Neuronal stem cell (in vitro differentiated cells): ENCODE measurements at regions not wholly inside any gene's neighbourhood (a gene's known extent, or its start where the extent isn't known, plus 50 kb on each side); places are given as distances from the start of the nearest gene placed in this dataset.

Experiments
- DNase-seq: peaks from one replicate; pipeline ENCODE4 v3.0.0-alpha.2; 2013; ENCODE audit warnings: low spot score
- H2AFZ ChIP-seq: one replicate; pipeline ENCODE4 v1.6.1; 2013; ENCODE audit warnings: mild to moderate bottlenecking, low read length, inconsistent platforms
- H2AK5ac ChIP-seq: 2 replicates; pipeline ENCODE4 v1.6.1; 2013; ENCODE audit warnings: low read depth, mild to moderate bottlenecking, inconsistent platforms, low read length, moderate library complexity, mixed read lengths
- H2BK120ac ChIP-seq: 2 replicates; pipeline ENCODE4 v1.6.1; 2013; ENCODE audit warnings: low read depth, mild to moderate bottlenecking, inconsistent platforms, low read length, moderate library complexity, mixed read lengths
- H2BK12ac ChIP-seq: one replicate; pipeline ENCODE4 v1.6.1; 2013; ENCODE audit warnings: low read length, inconsistent platforms
- H2BK15ac ChIP-seq: 2 replicates; pipeline ENCODE4 v1.6.1; 2013; ENCODE audit warnings: mild to moderate bottlenecking, low read length, inconsistent platforms, mixed read lengths
- H2BK5ac ChIP-seq: one replicate; pipeline ENCODE4 v1.6.1; 2013; ENCODE audit warnings: inconsistent platforms, mild to moderate bottlenecking, low read length, moderate library complexity
- H3K14ac ChIP-seq: one replicate; pipeline ENCODE4 v1.6.1; 2013; ENCODE audit warnings: low read length, inconsistent platforms
- H3K18ac ChIP-seq: 2 replicates; pipeline ENCODE4 v1.6.1; 2013; ENCODE audit warnings: low read length, inconsistent platforms
- H3K23ac ChIP-seq: 2 replicates; pipeline ENCODE4 v1.6.1; 2013; ENCODE audit warnings: low read depth, mild to moderate bottlenecking, mixed read lengths, low read length, inconsistent platforms; ENCODE audit not compliant: poor library complexity
- H3K27ac ChIP-seq: replicated peaks from 3 replicates; pipeline ENCODE4 v1.5.1; 2013; ENCODE audit warnings: low read length, inconsistent platforms
- H3K27me3 ChIP-seq, 3 experiments: 2 replicates each; pipeline ENCODE4 v1.6.1; 2013; ENCODE audit warnings: low read length in 3 of 3, mild to moderate bottlenecking in 2 of 3, inconsistent platforms in 1 of 3, low read depth in 1 of 3, mixed read lengths in 1 of 3, moderate library complexity in 1 of 3; ENCODE audit not compliant: control insufficient read depth in 3 of 3, insufficient read depth in 3 of 3
- H3K36me3 ChIP-seq, 2 donors: replicated peaks in 1 of 2; 2 replicates each; pipeline ENCODE4 v1.6.1; 2013; ENCODE audit warnings: low read length in 2 of 2; ENCODE audit not compliant: control insufficient read depth in 2 of 2, insufficient read depth in 2 of 2
- H3K4ac ChIP-seq: 2 replicates; pipeline ENCODE4 v1.6.1; 2013; ENCODE audit warnings: inconsistent platforms, mild to moderate bottlenecking, low read length, moderate library complexity
- H3K4me1 ChIP-seq, 2 donors: 1 replicate in 1 of 2; 2 replicates in 1 of 2; pipeline ENCODE4 v1.6.1; 2013; ENCODE audit warnings: low read length in 2 of 2, low read depth in 1 of 2; ENCODE audit not compliant: control insufficient read depth in 2 of 2, insufficient read depth in 1 of 2
- H3K4me2 ChIP-seq: one replicate; pipeline ENCODE4 v1.6.1; 2013; ENCODE audit warnings: mild to moderate bottlenecking, low read length, inconsistent platforms; ENCODE audit not compliant: insufficient read depth, poor library complexity, severe bottlenecking
- H3K4me3 ChIP-seq, 2 donors: 2 replicates each; pipeline ENCODE4 v1.5.1; 2013; ENCODE audit warnings: low read length in 2 of 2, mild to moderate bottlenecking in 2 of 2, inconsistent platforms in 1 of 2, moderate library complexity in 1 of 2
- H3K79me1 ChIP-seq: one replicate; pipeline ENCODE4 v1.6.1; 2013; ENCODE audit warnings: low read depth, mild to moderate bottlenecking, inconsistent platforms, low read length, moderate library complexity
- H3K9ac ChIP-seq: one replicate; pipeline ENCODE4 v1.6.1; 2013; ENCODE audit warnings: mild to moderate bottlenecking, low read depth, low read length, inconsistent platforms; ENCODE audit not compliant: poor library complexity
- H3K9me3 ChIP-seq, 2 donors: replicated peaks in 1 of 2; 2 replicates each; pipeline versions ENCODE3 to v1.6.1; 2013; ENCODE audit warnings: low read length in 2 of 2, mild to moderate bottlenecking in 2 of 2, inconsistent platforms in 1 of 2, low read depth in 1 of 2, mixed read lengths in 1 of 2, moderate library complexity in 1 of 2; ENCODE audit not compliant: control insufficient read depth in 2 of 2, insufficient read depth in 1 of 2
- H4K8ac ChIP-seq: one replicate; pipeline ENCODE4 v1.6.1; 2013; ENCODE audit warnings: low read depth, mild to moderate bottlenecking, inconsistent platforms, low read length, moderate library complexity
- H4K91ac ChIP-seq: one replicate; pipeline ENCODE4 v1.6.1; 2013; ENCODE audit warnings: low read length, low read depth, mild to moderate bottlenecking, inconsistent platforms; ENCODE audit not compliant: poor library complexity
- WGBS, 2 donors: extraction: QIAGEN DNeasy Blood & Tissue Kit; methylation state at CpG; one replicate each; pipeline ENCODE4 v1.1.7; 2013; ENCODE audit warnings: missing lambda C conversion rate in 2 of 2, mixed read lengths in 1 of 2; ENCODE audit not compliant: insufficient read length in 2 of 2, insufficient replicate concordance in 1 of 2; ENCODE audit errors: extremely low coverage in 2 of 2; 5-methylcytosine and 5-hydroxymethylcytosine counted together

- WGBS, 2 donors = no CpG with 5 or more reads among the region's 2 CpGs
Observed at GRCh38 chr6:102187186-102187585, 793.7 kb downstream of the GRIK2 start.

GRCh38 chr6:102195311-102195710 lies 801.8 kb downstream of the GRIK2 start:
- Histone ChIP-seq H2BK12ac (no peak overlapping the region), H3K18ac (no peak overlapping the region), H3K23ac (no peak overlapping the region), H3K14ac (no peak overlapping the region), H3K4me1 (no peaks in the 10 kb centered on the region), H3K36me3 (no peaks in the 10 kb centered on the region), H3K27me3 (no peaks in the 10 kb centered on the region), H3K4ac (no peak overlapping the region), H3K9ac (no peak overlapping the region), H2BK15ac (no peak overlapping the region), H2AFZ (no peak overlapping the region), H3K9me3 (peaks cover 8 to 9% of the 10 kb centered on the region in 2 donors), H4K8ac (no peak overlapping the region), H3K4me2 (no peak overlapping the region), H2AK5ac (no peak overlapping the region), H4K91ac (no peak overlapping the region), H2BK5ac (no peak overlapping the region), H3K4me3 (no peak overlapping the region), H3K27ac (no peak overlapping the region), H3K79me1 (no peaks in the 10 kb centered on the region), H2BK120ac (no peak overlapping the region)
- no peak for DNase-seq
- WGBS, 2 donors = no CpG with 5 or more reads among the region's 1 CpG

More at GRCh38 chr6:102187186-102187585, 793.7 kb downstream of the GRIK2 start:
- Histone ChIP-seq H3K4me1 (no peaks in the 10 kb centered on the region), H2BK12ac (no peak overlapping the region), H3K9ac (no peak overlapping the region), H3K27ac (no peak overlapping the region), H3K23ac (no peak overlapping the region), H4K8ac (no peak overlapping the region), H2BK15ac (no peak overlapping the region), H2AFZ (no peak overlapping the region), H3K27me3 (no peaks in the 10 kb centered on the region), H2AK5ac (no peak overlapping the region), H3K4me2 (no peak overlapping the region), H3K18ac (no peak overlapping the region), H2BK5ac (no peak overlapping the region), H4K91ac (no peak overlapping the region), H3K4ac (no peak overlapping the region), H3K4me3 (no peak overlapping the region), H3K79me1 (no peaks in the 10 kb centered on the region), H3K36me3 (no peaks in the 10 kb centered on the region), H3K14ac (no peak overlapping the region), H3K9me3 (no peaks in the 10 kb centered on the region), H2BK120ac (no peak overlapping the region)
- DNase-seq = no peak

DNA sequence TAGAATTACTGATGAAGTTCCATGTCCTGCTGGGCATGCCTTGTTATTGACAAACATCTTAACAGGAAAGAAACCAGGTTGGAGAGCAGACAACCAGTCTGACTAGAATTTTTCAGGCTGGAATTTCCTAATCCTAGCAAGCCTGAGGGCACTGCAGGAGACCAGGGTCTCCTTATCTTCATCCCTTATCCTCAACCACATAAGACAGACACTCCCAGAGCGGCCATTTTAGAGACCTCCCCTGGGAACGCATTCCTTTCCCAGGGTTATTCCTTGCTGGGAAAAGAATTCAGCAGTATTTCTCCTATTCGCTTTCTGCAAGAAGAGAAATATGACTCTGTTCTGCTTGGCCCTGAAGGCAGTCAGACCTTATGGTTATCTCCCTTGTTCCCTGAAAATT lies 803.7 kb downstream of the GRIK2 start:
- Histone ChIP-seq H3K9me3 (peaks cover 8 to 9% of the 10 kb centered on the region in 2 donors), H2BK5ac (no peak overlapping the region), H3K4me3 (no peak overlapping the region), H2BK120ac (no peak overlapping the region), H2BK15ac (no peak overlapping the region), H3K27me3 (no peaks in the 10 kb centered on the region), H4K8ac (no peak overlapping the region), H2AFZ (no peak overlapping the region), H3K36me3 (no peaks in the 10 kb centered on the region), H3K14ac (no peak overlapping the region), H3K9ac (no peak overlapping the region), H3K18ac (no peak overlapping the region), H3K27ac (no peak overlapping the region), H3K4me2 (no peak overlapping the region), H2BK12ac (no peak overlapping the region), H4K91ac (no peak overlapping the region), H3K79me1 (no peaks in the 10 kb centered on the region), H3K23ac (no peak overlapping the region), H3K4me1 (no peaks in the 10 kb centered on the region), H2AK5ac (no peak overlapping the region), H3K4ac (no peak overlapping the region)
- DNase-seq = no peak
- no CpG with 5 or more reads among the region's 3 CpGs for WGBS, 2 donors

GRCh38 chr6:102204351-102204750 lies 810.8 kb downstream of the GRIK2 start:
- no peak overlapping the region for H3K14ac ChIP-seq
- no peak overlapping the region for H3K18ac ChIP-seq
- H3K4ac ChIP-seq = no peak overlapping the region
- H2BK5ac ChIP-seq = no peak overlapping the region
- no peaks in the 10 kb centered on the region for H3K9me3 ChIP-seq
- H4K91ac ChIP-seq = no peak overlapping the region
- no peak overlapping the region for H3K4me2 ChIP-seq
- no peak for DNase-seq
- no peak overlapping the region for H2AK5ac ChIP-seq
- WGBS, 2 donors = no CpG with 5 or more reads among the region's 3 CpGs
- H2BK15ac ChIP-seq = no peak overlapping the region
- H3K27me3 ChIP-seq = no peaks in the 10 kb centered on the region
- H4K8ac ChIP-seq = no peak overlapping the region
- H3K9ac ChIP-seq = no peak overlapping the region
- no peak overlapping the region for H3K4me3 ChIP-seq
- no peaks in the 10 kb centered on the region for H3K79me1 ChIP-seq
- no peaks in the 10 kb centered on the region for H3K36me3 ChIP-seq
- H3K23ac ChIP-seq = no peak overlapping the region
- no peak overlapping the region for H2AFZ ChIP-seq
- H2BK120ac ChIP-seq = no peak overlapping the region
- H3K4me1 ChIP-seq = no peaks in the 10 kb centered on the region
- no peak overlapping the region for H2BK12ac ChIP-seq
- no peak overlapping the region for H3K27ac ChIP-seq
